22Rv1 (cell line): ENCODE measurements at regions not wholly inside any gene's neighbourhood (a gene's known extent, or its start where the extent isn't known, plus 50 kb on each side); places are given as distances from the start of the nearest gene placed in this dataset.

Source experiments
- H3K27ac ChIP-seq: fragments of 450-650 bp; 2 replicates; pipeline ENCODE4 v1.5.1; 2017
- ZFX ChIP-seq: fragments of 450-650 bp; IDR thresholded peaks from 2 replicates; pipeline ENCODE4 v1.6.1; 2017; ENCODE audit warnings: antibody characterized with exemption, borderline replicate concordance
- TF ChIP-seq, protein P1 (sequence below): fragments of 450-650 bp; IDR thresholded peaks from 2 replicates; pipeline ENCODE4 v1.5.1; 2017; ENCODE audit warnings: mild to moderate bottlenecking

- no peak for TF ChIP-seq ZFX
- TF ChIP-seq, protein P1, sequence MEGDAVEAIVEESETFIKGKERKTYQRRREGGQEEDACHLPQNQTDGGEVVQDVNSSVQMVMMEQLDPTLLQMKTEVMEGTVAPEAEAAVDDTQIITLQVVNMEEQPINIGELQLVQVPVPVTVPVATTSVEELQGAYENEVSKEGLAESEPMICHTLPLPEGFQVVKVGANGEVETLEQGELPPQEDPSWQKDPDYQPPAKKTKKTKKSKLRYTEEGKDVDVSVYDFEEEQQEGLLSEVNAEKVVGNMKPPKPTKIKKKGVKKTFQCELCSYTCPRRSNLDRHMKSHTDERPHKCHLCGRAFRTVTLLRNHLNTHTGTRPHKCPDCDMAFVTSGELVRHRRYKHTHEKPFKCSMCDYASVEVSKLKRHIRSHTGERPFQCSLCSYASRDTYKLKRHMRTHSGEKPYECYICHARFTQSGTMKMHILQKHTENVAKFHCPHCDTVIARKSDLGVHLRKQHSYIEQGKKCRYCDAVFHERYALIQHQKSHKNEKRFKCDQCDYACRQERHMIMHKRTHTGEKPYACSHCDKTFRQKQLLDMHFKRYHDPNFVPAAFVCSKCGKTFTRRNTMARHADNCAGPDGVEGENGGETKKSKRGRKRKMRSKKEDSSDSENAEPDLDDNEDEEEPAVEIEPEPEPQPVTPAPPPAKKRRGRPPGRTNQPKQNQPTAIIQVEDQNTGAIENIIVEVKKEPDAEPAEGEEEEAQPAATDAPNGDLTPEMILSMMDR, result no peak
- H3K27ac ChIP-seq, result no peak overlapping the region
Observed at GRCh38 chrX:63929608-63930007, 144.6 kb upstream of the ARHGEF9 start.

- TF ChIP-seq, protein P1, result no peak
- TF ChIP-seq ZFX, result no peak
- H3K27ac ChIP-seq, result no peak overlapping the region
Observed at GRCh38 chrX:63927848-63928247, 142.8 kb upstream of the ARHGEF9 start.

GRCh38 chrX:63922221-63922620 lies 137.2 kb upstream of the ARHGEF9 start:
- no peak overlapping the region for H3K27ac ChIP-seq
- TF ChIP-seq ZFX, result no peak
- TF ChIP-seq, protein P1, result no peak

GRCh38 chrX:63920875-63921274 lies 135.9 kb upstream of the ARHGEF9 start:
- TF ChIP-seq, protein P1, result no peak
- TF ChIP-seq ZFX, result no peak
- H3K27ac ChIP-seq, result no peak overlapping the region

GRCh38 chrX:63919081-63919480 lies 134.1 kb upstream of the ARHGEF9 start:
- TF ChIP-seq, protein P1, result no peak
- TF ChIP-seq ZFX, result no peak
- no peak overlapping the region for H3K27ac ChIP-seq

- TF ChIP-seq, protein P1, result peak; percentile 16; the same call in 1 of the 2 replicates
- no peak for TF ChIP-seq ZFX
- no peak overlapping the region for H3K27ac ChIP-seq
Observed at GRCh38 chrX:63918611-63919010, 133.6 kb upstream of the ARHGEF9 start.

DNA sequence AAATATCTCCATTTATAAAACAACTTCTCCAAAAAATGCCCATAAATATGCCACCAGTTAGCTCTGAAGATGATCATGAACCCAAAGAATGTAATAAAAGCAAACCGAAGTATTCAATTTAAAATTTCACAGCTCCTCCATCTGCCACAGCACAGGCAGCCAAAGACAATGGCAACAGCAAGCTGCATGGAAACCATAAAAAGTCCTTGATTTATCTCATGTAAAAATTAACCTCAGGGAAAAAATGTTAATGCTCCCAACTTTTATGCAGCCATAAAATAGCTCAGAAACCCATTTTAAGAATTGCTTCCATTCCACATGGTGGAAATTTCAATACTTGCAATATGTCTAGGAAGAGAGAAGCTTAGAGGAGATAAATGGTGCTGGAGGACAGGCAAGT lies 132.3 kb upstream of the ARHGEF9 start:
- H3K27ac ChIP-seq, result no peak overlapping the region
- no peak for TF ChIP-seq ZFX
- TF ChIP-seq, protein P1, result no peak

- TF ChIP-seq ZFX, result no peak
- TF ChIP-seq, protein P1, result no peak
Observed at GRCh38 chrX:63913719-63914118, 128.7 kb upstream of the ARHGEF9 start.

More at GRCh38 chrX:63913719-63914118, 128.7 kb upstream of the ARHGEF9 start:
- H3K27ac ChIP-seq, result no peak overlapping the region
